Stimulated activated naive B cell treated with anti-CD40 and anti-IgM and Interleukin-4, amounts not matched to agents 10 μg/mL and 1 μg/mL and 100 μg/mL, for 72 hours (primary cell): ENCODE measurements at regions not wholly inside any gene's neighbourhood (a gene's known extent, or its start where the extent isn't known, plus 50 kb on each side); places are given as distances from the start of the nearest gene placed in this dataset.

Experiments
- ATAC-seq, 2 donors: fragments of 150-1000 bp; cut with Tn5 transposase; replicated peaks; 2 replicates each; pipeline ENCODE4 v1.10.0; 2021; ENCODE audit warnings: moderate library complexity in 1 of 2
- DNase-seq: peaks from one replicate; pipeline ENCODE4 v3.0.0; 2021
- H3K27ac Mint-ChIP-seq: one replicate; pipeline ENCODE4 v1.8.0; 2022; ENCODE audit warnings: mild to moderate bottlenecking, mixed read lengths
- H3K27me3 Mint-ChIP-seq, 2 donors: one replicate each; pipeline ENCODE4 v1.8.0; 2022; ENCODE audit warnings: mixed read lengths in 2 of 2
- H3K36me3 Mint-ChIP-seq, 2 donors: one replicate each; pipeline ENCODE4 v1.8.0; 2022; ENCODE audit warnings: mixed read lengths in 2 of 2, mild to moderate bottlenecking in 1 of 2
- H3K4me1 Mint-ChIP-seq, 2 donors: one replicate each; pipeline ENCODE4 v1.8.0; 2022; ENCODE audit warnings: mixed read lengths in 2 of 2, mild to moderate bottlenecking in 1 of 2
- H3K4me3 Mint-ChIP-seq, 2 donors: one replicate each; pipeline ENCODE4 v1.8.0; 2022; ENCODE audit warnings: mild to moderate bottlenecking in 2 of 2, mixed read lengths in 2 of 2, moderate library complexity in 1 of 2
- H3K9me3 Mint-ChIP-seq, 2 donors: one replicate each; pipeline ENCODE4 v1.8.0; 2022; ENCODE audit warnings: mixed read lengths in 2 of 2, mild to moderate bottlenecking in 1 of 2

DNA sequence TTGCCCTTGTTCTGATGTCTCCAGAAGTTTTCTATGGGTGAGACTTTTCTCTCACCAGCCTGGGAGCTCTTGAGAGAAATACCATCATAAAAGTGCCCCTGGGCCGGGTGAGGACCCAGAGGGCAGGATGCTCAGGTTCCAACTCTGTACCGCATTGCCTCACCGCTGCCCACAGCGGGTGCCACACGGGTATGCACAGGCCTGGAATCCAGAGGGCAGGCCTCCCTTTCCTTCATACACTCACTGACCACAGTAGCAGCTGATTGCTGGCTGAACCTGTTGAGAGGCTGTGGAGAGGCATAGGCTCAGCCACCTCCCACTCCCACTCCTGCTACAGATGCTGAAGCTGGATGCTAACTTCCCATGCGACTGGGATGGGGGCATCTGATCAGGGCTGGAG is 293.8 kb downstream of the CYP26B1 start:
- ATAC-seq (no peak), DNase-seq (no peak)
- no peak overlapping the region for H3K27ac Mint-ChIP-seq
- H3K27me3 Mint-ChIP-seq, result peaks cover 4 to 12% of the 10 kb centered on the region in 2 donors
- H3K4me3 Mint-ChIP-seq, result no peak overlapping the region
- no peaks in the 10 kb centered on the region for H3K4me1 Mint-ChIP-seq
- H3K36me3 Mint-ChIP-seq, result no peaks in the 10 kb centered on the region
- H3K9me3 Mint-ChIP-seq, result peaks cover 6 to 18% of the 10 kb centered on the region in 2 donors

DNA sequence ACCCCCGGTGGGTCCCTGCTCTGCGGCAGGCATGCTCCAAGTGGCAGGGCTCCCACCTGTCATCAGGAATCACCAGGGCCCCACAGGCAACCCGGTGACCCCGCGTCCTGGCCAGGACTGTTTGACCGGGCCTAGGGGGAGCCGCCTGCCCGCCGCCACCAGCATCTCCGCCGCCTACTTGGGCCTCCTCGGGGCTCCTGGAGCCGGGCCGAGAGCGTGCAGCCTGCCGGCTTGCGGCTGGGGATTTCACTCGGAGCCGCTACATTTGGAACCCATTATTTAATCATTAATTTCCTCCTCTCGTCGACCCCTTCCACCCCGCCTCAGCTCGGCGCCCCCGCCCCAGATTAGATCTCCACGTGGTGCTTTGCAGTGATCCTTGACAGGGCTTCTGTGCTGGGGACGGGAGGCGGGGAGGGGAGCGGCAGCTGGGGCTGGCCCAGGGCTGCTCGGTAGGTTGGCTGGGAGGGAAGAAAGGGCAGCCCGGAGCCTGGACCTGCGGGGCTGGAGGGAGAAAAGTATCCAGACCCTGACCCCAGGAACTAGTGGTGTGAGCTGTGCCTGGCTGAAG is 295.4 kb downstream of the CYP26B1 start:
- DNase-seq (no peak), ATAC-seq (no peak)
- Mint-ChIP-seq H3K4me1 (no peaks in the 10 kb centered on the region), H3K36me3 (no peaks in the 10 kb centered on the region), H3K4me3 (no peak overlapping the region), H3K27ac (no peak overlapping the region), H3K27me3 (peaks cover 4 to 12% of the 10 kb centered on the region in 2 donors), H3K9me3 (peaks cover 6 to 17% of the 10 kb centered on the region in 2 donors)

DNA sequence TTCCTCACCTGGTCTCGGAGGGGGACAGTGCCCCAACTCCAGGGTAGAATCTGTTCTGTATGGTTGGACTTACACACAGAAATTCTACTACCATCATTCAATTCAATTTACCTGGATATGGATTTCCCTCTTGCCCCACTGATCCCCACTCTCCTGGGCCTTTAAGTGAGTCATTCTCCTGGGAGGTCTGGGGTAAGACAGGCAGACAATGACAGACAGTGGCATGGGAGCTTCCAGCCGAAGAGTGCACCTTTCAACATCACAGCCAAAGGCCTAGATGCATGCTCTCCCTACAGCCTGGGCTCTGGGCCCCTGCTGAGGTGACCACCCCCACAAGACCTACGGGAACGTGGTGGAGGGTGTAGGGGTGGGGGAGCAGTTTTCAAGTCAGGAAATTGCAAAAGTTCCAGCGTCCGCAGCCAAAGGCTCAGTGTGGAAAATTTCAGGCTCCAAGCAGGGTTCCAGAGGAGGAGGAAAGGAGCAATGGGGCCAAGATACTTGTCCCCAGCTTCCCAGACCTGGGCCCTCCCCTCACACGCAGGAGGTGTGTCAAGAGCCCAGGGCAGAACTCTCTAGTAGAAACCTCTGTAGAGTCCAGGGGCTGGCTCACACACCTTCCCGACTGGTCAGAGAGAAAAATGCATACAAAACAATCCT is 296.4 kb downstream of the CYP26B1 start:
- no peak for DNase-seq
- no peaks in the 10 kb centered on the region for H3K4me1 Mint-ChIP-seq
- ATAC-seq, result no peak
- peaks cover 4 to 6% of the 10 kb centered on the region in 2 donors for H3K27me3 Mint-ChIP-seq
- no peak overlapping the region for H3K4me3 Mint-ChIP-seq
- H3K27ac Mint-ChIP-seq, result no peak overlapping the region
- H3K9me3 Mint-ChIP-seq, result peaks cover 6 to 10% of the 10 kb centered on the region in 2 donors
- H3K36me3 Mint-ChIP-seq, result no peaks in the 10 kb centered on the region

DNA sequence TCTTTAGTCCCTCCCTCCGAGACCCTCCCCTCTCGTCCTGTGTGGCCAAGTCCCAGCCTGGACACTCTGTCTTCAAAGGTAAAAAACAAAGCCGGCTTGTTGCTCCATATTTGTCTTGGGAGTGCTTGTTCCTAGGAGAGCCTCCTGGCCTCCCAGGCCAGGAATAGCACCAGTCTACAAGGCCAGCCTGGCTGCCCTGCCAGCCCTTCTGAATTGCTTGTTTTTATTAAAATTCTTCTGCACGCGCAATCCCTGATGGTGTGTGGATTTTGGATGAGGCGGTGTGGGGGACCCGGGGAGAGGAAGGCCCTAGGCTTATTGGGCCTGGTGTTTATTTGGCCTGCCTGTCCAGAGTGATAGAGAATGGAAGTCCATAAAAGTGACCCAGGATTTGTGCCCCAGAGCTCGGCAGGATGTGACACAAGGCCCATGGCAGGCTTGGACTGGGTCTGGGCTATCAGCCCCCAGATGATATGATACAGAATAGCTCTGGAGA is 297.3 kb downstream of the CYP26B1 start:
- no peak for DNase-seq
- no peak for ATAC-seq
- H3K9me3 Mint-ChIP-seq, result peaks cover 0 to 4% of the 10 kb centered on the region in 2 donors
- no peak overlapping the region for H3K4me3 Mint-ChIP-seq
- H3K27me3 Mint-ChIP-seq, result peaks cover 4 to 6% of the 10 kb centered on the region in 2 donors
- H3K27ac Mint-ChIP-seq, result no peak overlapping the region
- no peaks in the 10 kb centered on the region for H3K36me3 Mint-ChIP-seq
- no peaks in the 10 kb centered on the region for H3K4me1 Mint-ChIP-seq

DNA sequence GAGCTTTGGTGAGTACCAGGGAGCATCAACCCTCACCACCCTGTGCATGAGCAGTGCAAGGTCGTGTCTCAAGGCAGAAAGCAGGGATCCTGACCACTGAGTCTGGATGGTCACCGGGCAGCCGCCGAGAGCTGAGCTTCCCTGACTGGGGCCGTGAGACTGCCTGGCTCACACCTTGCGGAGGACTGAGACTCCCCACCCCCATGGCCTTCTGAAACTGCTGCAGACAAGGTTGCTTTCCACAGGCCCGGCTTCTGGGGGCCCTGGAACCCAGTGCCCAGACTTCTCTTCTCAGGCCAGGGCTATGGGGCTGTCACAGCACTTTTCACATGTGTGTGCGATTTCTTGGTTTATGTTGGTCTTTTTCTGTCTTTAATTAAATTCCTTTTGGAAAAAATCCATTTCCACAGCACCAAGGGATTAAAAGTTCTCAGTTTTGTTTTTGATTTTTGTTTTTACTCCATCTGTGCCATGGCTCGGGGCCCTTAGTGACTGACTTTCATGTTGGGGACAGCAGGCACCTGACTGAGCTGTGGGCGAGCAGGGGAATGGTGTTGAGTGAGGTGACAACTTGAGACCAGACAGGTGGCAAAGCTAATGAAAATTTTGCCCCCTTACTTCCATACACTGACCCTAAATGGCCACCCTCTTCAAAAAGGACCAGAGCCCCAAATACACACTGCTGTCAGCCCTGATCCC is 297.9 kb downstream of the CYP26B1 start:
- Mint-ChIP-seq H3K9me3 (no peaks in the 10 kb centered on the region), H3K36me3 (no peaks in the 10 kb centered on the region), H3K4me3 (no peak overlapping the region), H3K27ac (no peak overlapping the region), H3K27me3 (peaks cover 4 to 6% of the 10 kb centered on the region in 2 donors), H3K4me1 (no peaks in the 10 kb centered on the region)
- DNase-seq (no peak), ATAC-seq (no peak)

DNA sequence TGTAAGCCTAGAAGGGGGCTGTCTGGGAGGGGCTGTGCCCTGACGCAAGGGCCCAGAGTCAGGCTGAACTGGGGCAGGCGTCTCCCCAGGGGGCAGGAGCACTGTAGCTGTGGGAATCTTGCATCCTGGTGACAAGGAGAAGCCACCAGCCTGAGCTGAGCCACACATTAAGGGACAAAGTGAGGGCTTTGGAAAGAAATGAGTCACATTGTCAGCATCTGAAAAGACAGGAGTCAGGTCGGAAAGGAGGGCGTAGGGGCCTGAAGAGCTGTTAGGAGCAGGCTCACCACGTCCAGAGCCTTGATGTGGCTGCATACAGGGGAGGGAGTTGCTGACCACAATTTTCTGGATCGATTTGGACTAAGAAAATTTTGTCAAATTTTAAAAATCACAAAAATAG is 298.6 kb downstream of the CYP26B1 start:
- Mint-ChIP-seq H3K36me3 (no peaks in the 10 kb centered on the region), H3K27me3 (peaks cover 4 to 6% of the 10 kb centered on the region in 2 donors), H3K4me1 (no peaks in the 10 kb centered on the region), H3K27ac (no peak overlapping the region), H3K4me3 (no peak overlapping the region), H3K9me3 (no peaks in the 10 kb centered on the region)
- DNase-seq (no peak), ATAC-seq (no peak)

DNA sequence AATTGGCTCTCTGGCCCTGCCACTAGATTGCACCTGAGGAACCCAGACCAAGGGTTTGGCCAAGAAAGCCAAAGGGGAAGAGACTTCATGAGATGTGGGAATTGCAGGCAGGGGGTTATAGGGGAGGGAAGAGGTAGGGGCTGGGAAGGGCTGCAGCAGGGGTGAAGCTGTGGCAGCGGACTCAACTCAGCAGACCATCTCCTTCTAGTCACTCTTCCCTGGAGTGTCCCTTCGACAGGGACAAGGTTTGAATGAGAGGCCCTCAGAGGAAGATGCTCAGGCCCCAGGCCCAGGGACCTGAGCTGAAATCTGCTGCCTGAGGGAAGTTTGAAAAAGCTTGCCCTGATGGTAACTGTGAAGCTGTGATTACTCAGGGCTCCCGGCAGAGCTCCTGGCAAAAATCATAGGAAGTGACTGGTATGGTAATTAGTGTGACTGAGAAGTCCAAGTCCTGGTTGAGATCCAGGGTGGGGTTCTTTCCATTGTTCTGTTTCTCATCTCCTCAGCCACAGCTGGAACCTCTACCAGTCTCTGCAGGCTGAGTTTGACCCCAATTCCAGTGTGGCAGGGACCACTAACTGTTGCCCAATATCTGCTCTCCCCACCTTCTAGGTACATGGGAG is 300.9 kb downstream of the CYP26B1 start:
- Mint-ChIP-seq H3K27ac (no peak overlapping the region), H3K36me3 (no peaks in the 10 kb centered on the region), H3K4me3 (no peak overlapping the region), H3K27me3 (peaks cover 0 to 4% of the 10 kb centered on the region in 2 donors), H3K4me1 (no peaks in the 10 kb centered on the region), H3K9me3 (peaks cover 0 to under 1% of the 10 kb centered on the region in 2 donors)
- ATAC-seq (no peak), DNase-seq (no peak)

DNA sequence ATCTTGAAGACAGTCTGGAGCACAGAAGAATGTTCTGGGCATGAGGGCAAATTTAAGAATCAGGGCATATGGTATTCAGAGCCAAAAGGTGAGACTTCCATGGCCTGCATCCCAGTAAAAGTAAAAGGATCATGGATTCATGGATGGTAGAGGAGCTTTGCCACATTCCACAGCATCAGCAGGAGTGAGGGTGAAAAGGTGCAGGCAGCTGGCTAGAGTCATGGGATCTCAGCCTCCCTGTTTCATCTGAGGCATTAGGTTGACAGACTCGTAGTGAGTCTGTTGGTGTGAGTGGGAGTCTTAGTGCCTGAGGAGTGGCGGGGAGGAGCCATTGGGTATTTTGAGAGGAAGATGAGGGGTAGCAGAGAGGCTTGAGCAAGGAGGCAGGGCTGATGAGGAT is 301.6 kb downstream of the CYP26B1 start:
- DNase-seq, result no peak
- peaks cover 0 to under 1% of the 10 kb centered on the region in 2 donors for H3K27me3 Mint-ChIP-seq
- no peaks in the 10 kb centered on the region for H3K36me3 Mint-ChIP-seq
- peaks cover 0 to 4% of the 10 kb centered on the region in 2 donors for H3K9me3 Mint-ChIP-seq
- ATAC-seq, result no peak
- no peak overlapping the region for H3K4me3 Mint-ChIP-seq
- H3K4me1 Mint-ChIP-seq, result no peaks in the 10 kb centered on the region
- no peak overlapping the region for H3K27ac Mint-ChIP-seq

DNA sequence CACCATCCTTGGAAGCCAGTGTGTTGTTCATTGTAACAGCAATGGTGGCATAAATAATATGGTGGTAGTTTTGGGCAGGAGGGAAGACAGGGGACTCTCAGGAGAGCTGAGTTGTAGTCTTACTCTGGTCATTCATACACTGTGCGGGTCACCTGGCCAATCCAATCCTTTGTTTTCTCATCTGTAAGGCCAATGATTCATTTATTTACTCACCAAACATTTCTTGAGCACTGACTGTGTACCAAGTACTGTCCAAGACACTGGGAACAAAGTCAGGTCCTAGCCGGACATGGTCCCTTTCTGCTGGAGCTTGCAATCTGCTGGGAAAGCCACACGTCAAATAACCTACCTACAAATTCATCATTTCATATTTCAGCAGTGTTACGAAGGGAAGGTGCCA is 302.7 kb downstream of the CYP26B1 start:
- Mint-ChIP-seq H3K4me3 (no peak overlapping the region), H3K4me1 (no peaks in the 10 kb centered on the region), H3K27ac (no peak overlapping the region), H3K36me3 (no peaks in the 10 kb centered on the region), H3K9me3 (peaks cover 0 to 4% of the 10 kb centered on the region in 2 donors), H3K27me3 (no peaks in the 10 kb centered on the region)
- no peak for ATAC-seq
- no peak for DNase-seq

DNA sequence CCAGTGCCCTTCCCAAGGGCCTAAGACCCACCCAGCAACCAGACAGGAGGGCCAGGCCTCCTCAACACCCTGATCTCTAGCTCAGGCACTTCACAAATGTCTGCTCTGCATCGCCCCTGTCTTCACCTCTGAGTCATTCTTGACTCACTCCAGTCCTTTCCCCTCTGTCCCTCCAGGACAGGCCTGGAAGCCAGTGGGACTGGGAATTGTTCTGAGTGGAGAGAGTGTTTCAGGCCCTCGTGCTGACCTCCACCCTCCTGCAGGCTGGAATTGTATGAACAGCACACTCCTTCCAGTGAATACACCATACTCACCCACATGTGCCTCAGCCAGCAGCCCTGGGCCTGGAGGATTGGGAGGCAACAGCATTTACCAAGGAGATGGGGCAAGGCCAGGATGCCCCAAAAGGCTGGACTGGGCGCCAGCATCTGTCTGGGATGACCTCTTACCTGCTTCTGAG is 304.2 kb downstream of the CYP26B1 start:
- no peak for ATAC-seq
- Mint-ChIP-seq H3K9me3 (peaks cover 0 to 4% of the 10 kb centered on the region in 2 donors), H3K4me3 (no peak overlapping the region), H3K36me3 (no peaks in the 10 kb centered on the region), H3K4me1 (no peaks in the 10 kb centered on the region), H3K27ac (no peak overlapping the region), H3K27me3 (no peaks in the 10 kb centered on the region)
- DNase-seq, result no peak

DNA sequence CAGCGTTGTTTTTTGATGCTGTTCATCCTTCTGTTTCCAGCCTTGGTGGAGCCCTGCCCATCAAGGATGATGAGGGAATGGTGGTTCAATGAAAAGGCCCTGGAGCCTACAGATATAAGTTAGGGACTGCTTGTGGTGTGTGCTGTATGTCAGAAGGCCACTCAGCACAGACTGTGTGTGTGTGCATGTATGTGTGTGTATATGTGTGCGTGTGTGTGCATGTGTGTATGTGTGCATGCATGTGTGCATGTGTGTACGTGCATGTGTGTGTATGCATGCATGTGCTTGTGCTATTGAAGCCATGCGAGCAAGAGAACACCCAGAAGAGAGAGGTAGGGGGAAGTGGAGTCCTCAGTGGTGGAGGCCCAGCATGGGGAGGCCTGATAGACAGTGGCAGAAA is 304.9 kb downstream of the CYP26B1 start:
- DNase-seq (no peak), ATAC-seq (no peak)
- Mint-ChIP-seq H3K9me3 (peaks cover 0 to 4% of the 10 kb centered on the region in 2 donors), H3K4me3 (no peak overlapping the region), H3K4me1 (no peaks in the 10 kb centered on the region), H3K27me3 (no peaks in the 10 kb centered on the region), H3K27ac (no peak overlapping the region), H3K36me3 (no peaks in the 10 kb centered on the region)

DNA sequence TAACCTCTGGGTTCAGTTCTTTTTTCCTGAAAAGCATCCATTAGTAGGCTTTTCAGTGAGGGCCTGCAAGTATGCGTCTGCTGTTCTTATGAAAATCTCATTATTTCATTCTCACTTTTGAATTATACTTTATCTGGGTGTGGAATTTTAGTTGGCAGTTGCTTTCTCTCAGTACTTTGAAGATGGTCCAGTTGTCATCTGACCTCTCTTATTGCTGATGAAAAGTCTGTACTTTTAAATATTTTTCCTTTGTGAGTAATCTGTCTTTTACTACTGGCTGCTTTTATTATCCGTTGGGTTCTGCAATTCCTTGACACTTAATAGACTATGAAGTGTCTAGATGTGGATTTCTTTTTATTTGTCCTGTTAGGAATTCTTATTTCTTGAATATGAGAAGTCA is 307.8 kb downstream of the CYP26B1 start:
- Mint-ChIP-seq H3K27me3 (no peaks in the 10 kb centered on the region), H3K9me3 (peaks cover 0 to 4% of the 10 kb centered on the region in 2 donors), H3K4me1 (no peaks in the 10 kb centered on the region), H3K36me3 (no peaks in the 10 kb centered on the region), H3K27ac (no peak overlapping the region), H3K4me3 (no peak overlapping the region)
- DNase-seq, result no peak
- ATAC-seq, result no peak

DNA sequence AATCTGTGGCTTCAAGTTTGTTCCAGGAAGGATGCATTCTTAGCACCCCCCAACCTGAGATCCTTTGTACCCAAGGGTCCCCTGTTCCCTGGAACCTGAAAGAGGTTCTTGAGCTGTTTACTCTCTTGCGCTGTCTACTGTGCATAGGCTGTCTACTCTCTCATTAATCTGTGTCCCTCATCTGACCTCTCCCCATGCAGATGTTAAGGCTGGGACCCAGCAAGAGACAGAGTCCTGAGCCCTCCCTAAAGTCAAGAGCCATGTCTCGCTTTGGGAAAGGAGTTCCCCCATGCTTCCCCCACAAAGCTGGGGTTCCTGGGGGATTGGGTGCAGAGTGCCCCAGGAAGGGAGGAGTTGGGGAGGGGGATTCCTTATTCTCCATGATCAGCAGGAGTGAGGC is 312.9 kb downstream of the CYP26B1 start:
- no peaks in the 10 kb centered on the region for H3K27me3 Mint-ChIP-seq
- ATAC-seq (no peak), DNase-seq (no peak)
- no peaks in the 10 kb centered on the region for H3K36me3 Mint-ChIP-seq
- H3K27ac Mint-ChIP-seq, result no peak overlapping the region
- H3K4me3 Mint-ChIP-seq, result no peak overlapping the region
- no peaks in the 10 kb centered on the region for H3K9me3 Mint-ChIP-seq
- H3K4me1 Mint-ChIP-seq, result no peaks in the 10 kb centered on the region

DNA sequence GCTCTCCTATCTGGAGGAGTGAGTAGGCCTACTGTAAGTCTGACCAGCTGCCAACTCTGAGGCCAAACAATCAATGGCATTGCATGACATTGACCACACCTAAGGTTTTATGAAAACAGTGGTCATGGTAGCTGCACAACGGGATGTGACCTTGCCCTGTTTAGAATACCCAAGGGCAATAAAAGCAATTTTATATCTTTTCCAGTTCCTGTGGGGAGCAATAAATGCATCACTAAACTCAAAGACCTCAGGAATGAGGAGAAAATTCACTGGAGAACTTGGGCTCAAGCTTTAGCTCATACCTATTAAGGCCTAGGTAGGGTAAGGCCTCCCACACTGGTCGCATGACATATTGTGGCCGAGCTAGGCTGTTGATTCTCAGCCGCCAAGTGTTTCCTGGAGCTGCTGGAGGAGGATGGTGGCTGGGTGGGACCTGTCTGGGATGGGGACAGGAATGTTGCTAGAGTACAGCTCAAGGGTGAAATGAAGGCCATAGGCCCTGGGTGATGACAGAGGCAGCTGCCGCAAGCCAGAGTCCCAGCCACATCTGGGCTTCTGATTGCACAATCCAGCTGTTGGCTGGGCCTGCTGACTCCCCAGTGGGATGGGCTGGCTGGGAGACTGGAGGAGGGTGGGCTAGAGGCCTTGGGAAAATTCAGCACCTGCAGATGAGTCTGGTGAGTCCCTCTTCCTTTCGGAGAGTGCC is 313.7 kb downstream of the CYP26B1 start:
- no peak for ATAC-seq
- H3K27ac Mint-ChIP-seq, result no peak overlapping the region

More for the DNA sequence above, 313.7 kb downstream of the CYP26B1 start:
- no peaks in the 10 kb centered on the region for H3K36me3 Mint-ChIP-seq
- no peaks in the 10 kb centered on the region for H3K4me1 Mint-ChIP-seq
- H3K27me3 Mint-ChIP-seq, result no peaks in the 10 kb centered on the region
- H3K4me3 Mint-ChIP-seq, result no peak overlapping the region
- DNase-seq, result no peak
- H3K9me3 Mint-ChIP-seq, result no peaks in the 10 kb centered on the region
